Panc1 (cell line): ENCODE measurements at regions not wholly inside any gene's neighbourhood (a gene's known extent, or its start where the extent isn't known, plus 50 kb on each side); places are given as distances from the start of the nearest gene placed in this dataset.

Source experiments
- ATAC-seq: fragments of 200-7000 bp; cut with Tn5 transposase; 2 replicates; pipeline ENCODE4 v1.9.1; 2020; ENCODE audit warnings: mild to moderate bottlenecking, moderate library complexity
- BruUV-seq: library from RNA; stranded (reverse); fragments of 400-500 nt; replicated peaks from 2 replicates; lab custom pipeline; 2021; lab: Mats Ljungman, UMichigan
- CTCF ChIA-PET: fragments of 300-600 bp; sonication (Branson Sonifier 250); formaldehyde crosslinking; loops from one replicate; lab custom pipeline; 2022; ENCODE audit warnings: antibody characterized with exemption; lab: Charles Lee
- POLR2A ChIA-PET: fragments of 300-600 bp; sonication (Branson Sonifier 250); formaldehyde crosslinking; loops from one replicate; lab custom pipeline; 2022; ENCODE audit warnings: antibody characterized with exemption; lab: Charles Lee
- DNase-seq: peaks from one replicate; pipeline ENCODE4 v3.0.0-alpha.2; 2010; ENCODE audit warnings: low read depth, low spot score
- H3K27ac ChIP-seq: 2 replicates; pipeline ENCODE4 v1.5.1; 2011; ENCODE audit warnings: mild to moderate bottlenecking, low read length, inconsistent platforms
- H3K27me3 ChIP-seq: fragments of 200-500 bp; sonication (Bioruptor generic); 2 replicates; pipeline ENCODE4 v1.6.0; 2014; ENCODE audit warnings: low read length, inconsistent platforms; ENCODE audit not compliant: control insufficient read depth, insufficient read depth
- H3K36me3 ChIP-seq: fragments of 200-500 bp; sonication (Bioruptor generic); 2 replicates; pipeline ENCODE4 v1.5.1; 2014; ENCODE audit warnings: inconsistent platforms, mild to moderate bottlenecking, low read length, moderate library complexity; ENCODE audit not compliant: control insufficient read depth, insufficient read depth
- H3K4me1 ChIP-seq: 2 replicates; pipeline ENCODE4 v1.5.1; 2011; ENCODE audit warnings: inconsistent platforms, mild to moderate bottlenecking, low read length, moderate library complexity; ENCODE audit not compliant: control insufficient read depth, insufficient read depth
- H3K4me3 ChIP-seq, 2 experiments: 2 replicates each; pipeline ENCODE4 v1.5.1; 2011 to 2012; ENCODE audit warnings: low read depth in 2 of 2, low read length in 2 of 2, mild to moderate bottlenecking in 2 of 2, inconsistent platforms in 1 of 2, moderate library complexity in 1 of 2
- H3K9me3 ChIP-seq: fragments of 200-500 bp; sonication (Bioruptor generic); 2 replicates; pipeline ENCODE4 v1.5.1; 2014; ENCODE audit warnings: low read depth, mild to moderate bottlenecking, inconsistent platforms, low read length, moderate library complexity; ENCODE audit not compliant: control insufficient read depth, insufficient read depth
- CTCF ChIP-seq: fragments of 450-650 bp; IDR thresholded peaks from 2 replicates; pipeline ENCODE4 v1.5.1; 2017; ENCODE audit warnings: mild to moderate bottlenecking
- POLR2AphosphoS5 ChIP-seq: IDR thresholded peaks from 2 replicates; pipeline ENCODE4 v1.6.1; 2012; ENCODE audit warnings: mild to moderate bottlenecking, low read depth, low read length, moderate library complexity
- REST ChIP-seq, 2 experiments: IDR thresholded peaks; 2 replicates each; pipeline ENCODE4 v1.6.1; 2011 to 2012; ENCODE audit warnings: low read depth in 2 of 2, control low read depth in 1 of 2, low read length in 1 of 2, mild to moderate bottlenecking in 1 of 2, moderate library complexity in 1 of 2; ENCODE audit not compliant: insufficient read depth in 1 of 2
- SIN3A ChIP-seq: IDR thresholded peaks from 2 replicates; pipeline ENCODE4 v1.6.1; 2012; ENCODE audit warnings: low read depth, mild to moderate bottlenecking, low read length, moderate library complexity, borderline replicate concordance; ENCODE audit not compliant: insufficient read depth
- TCF7L2 ChIP-seq: IDR thresholded peaks from 2 replicates; pipeline ENCODE4 v1.6.1; 2011; ENCODE audit warnings: mild to moderate bottlenecking, low read depth, low read length, inconsistent platforms
- in situ Hi-C: cut with HindIII; loops from 2 replicates; pipeline ENCODE4 v1.10.0; 2016; ENCODE audit warnings: low sequenced_read_pairs, low pct_unique_long_range_greater_than_20kb
- intact Hi-C: fragments of 100-400 bp; cut with micrococcal nuclease; formaldehyde crosslinking; loops from one replicate; pipeline ENCODE4 v1.10.0; 2022; ENCODE audit not compliant: unreplicated experiment

GRCh38 chr1:38740487-38740886 lies 119.1 kb downstream of the RRAGC start:
- intact Hi-C loops: no loop called here
- no peak for DNase-seq
- Histone ChIP-seq H3K9me3 (no peaks in the 10 kb centered on the region), H3K27me3 (0 out of 2 replicates have a peak, but pooled peaks cover 3% of the 10 kb centered on the region), H3K36me3 (no peaks in the 10 kb centered on the region), H3K4me3 (no peak overlapping the region), H3K4me1 (no peaks in the 10 kb centered on the region), H3K27ac (no peak overlapping the region)
- ATAC-seq: no peak
- no TSS peak for BruUV-seq
- ChIA-PET CTCF (no interaction called here), POLR2A (no interaction called here)
- in situ Hi-C loops: no loop called here
- TF ChIP-seq POLR2AphosphoS5: no peak
- TF ChIP-seq SIN3A: no peak
- TF ChIP-seq TCF7L2: no peak
- TF ChIP-seq REST (IDR thresholded peaks at IDR 0.05; ENCODE audit: insufficient read depth in 1 of 2, low read depth in 2 of 2, low read length in 1 of 2): no peak
- TF ChIP-seq CTCF: no peak

- no peak for TF ChIP-seq REST (IDR thresholded peaks at IDR 0.05; ENCODE audit: insufficient read depth in 1 of 2, low read depth in 2 of 2, low read length in 1 of 2)
- no peak for TF ChIP-seq CTCF
- no peak for TF ChIP-seq SIN3A
- no peak for TF ChIP-seq TCF7L2
- TF ChIP-seq POLR2AphosphoS5: no peak
- DNase-seq: no peak
- H3K36me3 ChIP-seq: no peaks in the 10 kb centered on the region
- CTCF ChIA-PET: interaction anchor here (0.6 kb wide), 1 partner anchor 17 kb away, joined by 11 read pairs; no protein-coding TSS in a partner anchor
- ATAC-seq: no peak
- POLR2A ChIA-PET: interaction anchor here (0.7 to 1.0 kb wide), 2 partner anchors 19 to 1956 kb away, joined by 4 to 11 read pairs; no protein-coding TSS in a partner anchor
- H3K9me3 ChIP-seq: no peaks in the 10 kb centered on the region
- in situ Hi-C loops: no loop called here
- no peak overlapping the region for H3K27ac ChIP-seq
- H3K27me3 ChIP-seq: 0 out of 2 replicates have a peak, but pooled peaks cover 4% of the 10 kb centered on the region
- intact Hi-C loops: no loop called here
- no peak overlapping the region for H3K4me3 ChIP-seq
- BruUV-seq: no TSS peak
- H3K4me1 ChIP-seq: no peaks in the 10 kb centered on the region
These were observed 121.4 kb downstream of the RRAGC start for GRCh38 chr1:38738207-38738606.
